ENCODE measurements at regions not wholly inside any gene's neighbourhood (a gene's known extent, or its start where the extent isn't known, plus 50 kb on each side); places are given as distances from the start of the nearest gene placed in this dataset.

DNA sequence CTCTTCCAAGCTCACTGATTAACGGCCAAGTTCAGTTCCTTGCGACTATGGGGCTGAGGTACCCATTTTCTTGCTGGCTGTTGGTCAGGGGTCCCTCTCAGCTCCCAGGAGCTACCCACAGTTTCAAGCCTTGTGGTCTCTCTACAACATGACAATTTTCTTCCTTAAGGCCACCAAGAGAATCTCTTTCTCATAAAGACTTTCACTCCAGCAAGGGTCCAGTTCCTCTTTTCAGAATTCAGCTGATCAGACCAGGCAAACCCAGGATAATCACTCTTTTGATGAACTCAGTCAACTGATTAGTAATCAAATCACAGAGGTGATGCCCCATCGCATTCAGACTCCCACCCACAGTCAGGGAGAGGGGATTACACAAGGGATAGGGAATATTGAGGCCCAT is 129.7 kb downstream of the IRS1 start:
- TF ChIP-seq, protein P1, sequence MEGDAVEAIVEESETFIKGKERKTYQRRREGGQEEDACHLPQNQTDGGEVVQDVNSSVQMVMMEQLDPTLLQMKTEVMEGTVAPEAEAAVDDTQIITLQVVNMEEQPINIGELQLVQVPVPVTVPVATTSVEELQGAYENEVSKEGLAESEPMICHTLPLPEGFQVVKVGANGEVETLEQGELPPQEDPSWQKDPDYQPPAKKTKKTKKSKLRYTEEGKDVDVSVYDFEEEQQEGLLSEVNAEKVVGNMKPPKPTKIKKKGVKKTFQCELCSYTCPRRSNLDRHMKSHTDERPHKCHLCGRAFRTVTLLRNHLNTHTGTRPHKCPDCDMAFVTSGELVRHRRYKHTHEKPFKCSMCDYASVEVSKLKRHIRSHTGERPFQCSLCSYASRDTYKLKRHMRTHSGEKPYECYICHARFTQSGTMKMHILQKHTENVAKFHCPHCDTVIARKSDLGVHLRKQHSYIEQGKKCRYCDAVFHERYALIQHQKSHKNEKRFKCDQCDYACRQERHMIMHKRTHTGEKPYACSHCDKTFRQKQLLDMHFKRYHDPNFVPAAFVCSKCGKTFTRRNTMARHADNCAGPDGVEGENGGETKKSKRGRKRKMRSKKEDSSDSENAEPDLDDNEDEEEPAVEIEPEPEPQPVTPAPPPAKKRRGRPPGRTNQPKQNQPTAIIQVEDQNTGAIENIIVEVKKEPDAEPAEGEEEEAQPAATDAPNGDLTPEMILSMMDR (conservative IDR thresholded peaks at IDR 0.05 in 1 of 2, IDR thresholded peaks at IDR 0.05 in 1 of 2; ENCODE audit: low read depth in 1 of 2, low read length in 2 of 2), result no peak
- TF ChIP-seq EZH2 (IDR thresholded peaks at IDR 0.05; ENCODE audit: low read length, missing control alignments), result no peak
